Activated T-helper 1 cell treated with Interleukin-2 at 50 U/mL for 16 hours (primary cell): ENCODE measurements at regions not wholly inside any gene's neighbourhood (a gene's known extent, or its start where the extent isn't known, plus 50 kb on each side); places are given as distances from the start of the nearest gene placed in this dataset.
"Not testable (repeated sequence)": the region's sequence is repeated elsewhere in the genome, so short reads cannot be mapped to it uniquely, and the experiment has no call there.

Experiments
- DNase-seq: peaks from one replicate; pipeline ENCODE4 v3.0.0-alpha.2; 2020; ENCODE audit warnings: low read depth

GRCh38 chr9:38255599-38255998 is 136.9 kb upstream of the ALDH1B1 start:
- no peak for DNase-seq

- no peak for DNase-seq
Observed at GRCh38 chr9:38254756-38255155, 137.7 kb upstream of the ALDH1B1 start.

- no peak for DNase-seq
Observed at GRCh38 chr9:38254151-38254550, 138.4 kb upstream of the ALDH1B1 start.

GRCh38 chr9:38253200-38253599 is 139.3 kb upstream of the ALDH1B1 start:
- DNase-seq = no peak

GRCh38 chr9:38251036-38251860 is 141.3 kb upstream of the ALDH1B1 start:
- DNase-seq = no peak

GRCh38 chr9:38250279-38251035 is 142.0 kb upstream of the ALDH1B1 start:
- no peak for DNase-seq

GRCh38 chr9:38249587-38250210 is 142.8 kb upstream of the ALDH1B1 start:
- DNase-seq = no peak

- DNase-seq = no peak
Observed at GRCh38 chr9:38249049-38249448, 143.5 kb upstream of the ALDH1B1 start.

- DNase-seq = no peak
Observed at GRCh38 chr9:38246833-38247232, 145.7 kb upstream of the ALDH1B1 start.

GRCh38 chr9:38244971-38245370 is 147.5 kb upstream of the ALDH1B1 start:
- no peak for DNase-seq

GRCh38 chr9:38243993-38244392 is 148.5 kb upstream of the ALDH1B1 start:
- DNase-seq = no peak

GRCh38 chr9:38242151-38242550 is 150.4 kb upstream of the ALDH1B1 start:
- DNase-seq = not testable (repeated sequence)

GRCh38 chr9:38240051-38240450 is 152.5 kb upstream of the ALDH1B1 start:
- DNase-seq = no peak

GRCh38 chr9:38235244-38235643 is 157.3 kb upstream of the ALDH1B1 start:
- no peak for DNase-seq

- no peak for DNase-seq
Observed at GRCh38 chr9:38234479-38235170, 157.9 kb upstream of the ALDH1B1 start.

- no peak for DNase-seq
Observed at GRCh38 chr9:38233796-38234355, 158.6 kb upstream of the ALDH1B1 start.

GRCh38 chr9:38233343-38233742 is 159.2 kb upstream of the ALDH1B1 start:
- no peak for DNase-seq

- DNase-seq = no peak
Observed at GRCh38 chr9:38232895-38233294, 159.6 kb upstream of the ALDH1B1 start.

GRCh38 chr9:38229504-38230155 is 160.6 kb upstream of the SHB start:
- DNase-seq = no peak

- DNase-seq = no peak
Observed at GRCh38 chr9:38229104-38229500, 160.1 kb upstream of the SHB start.

- no peak for DNase-seq
Observed at GRCh38 chr9:38228331-38229103, 159.5 kb upstream of the SHB start.
